ENCODE measurements at regions not wholly inside any gene's neighbourhood (a gene's known extent, or its start where the extent isn't known, plus 50 kb on each side); places are given as distances from the start of the nearest gene placed in this dataset.
"Not testable (repeated sequence)": the region's sequence is repeated elsewhere in the genome, so short reads cannot be mapped to it uniquely, and the experiment has no call there.

DNA sequence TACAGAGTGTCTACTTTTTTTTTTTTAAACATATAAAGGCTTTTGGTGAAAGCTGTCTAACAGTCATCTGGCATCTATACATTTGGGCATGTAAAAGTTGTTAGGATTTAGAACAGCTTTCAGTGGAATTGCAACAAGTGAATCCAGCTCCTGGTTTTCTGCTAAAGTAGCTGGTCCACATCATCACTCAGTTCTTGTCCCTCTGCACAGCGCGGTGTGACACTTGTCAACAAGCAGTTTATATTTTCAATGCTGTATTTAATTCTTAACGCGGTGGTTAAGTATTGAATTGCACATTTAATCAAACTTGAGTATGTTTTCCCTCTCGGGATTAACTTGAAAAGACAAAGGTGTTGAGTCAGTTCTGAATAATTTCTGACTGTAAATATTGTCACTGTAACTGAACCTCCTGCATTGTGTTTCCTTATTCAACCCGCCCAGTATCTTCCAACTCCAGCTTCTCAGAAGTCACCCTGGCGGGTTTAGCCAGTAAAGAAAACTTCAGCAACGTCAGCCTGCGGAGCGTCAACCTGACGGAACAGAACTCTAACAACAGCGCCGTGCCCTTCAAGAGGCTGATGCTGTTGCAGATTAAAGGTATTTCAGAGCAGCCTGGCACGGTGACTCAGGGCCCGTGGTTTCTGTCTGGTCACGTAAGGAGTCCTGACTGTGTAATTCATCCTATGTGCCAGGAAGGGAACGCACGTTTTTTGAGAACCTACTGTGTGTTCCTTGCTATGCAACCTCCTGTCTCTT lies 66.1 kb upstream of the LYZL2 start:
- Histone ChIP-seq H3K4me1 (peaks cover 0 to 25% (median 13%) of the 10 kb centered on the region in 4 donors), H3K27ac (peak overlapping the region in 3 of 4 donors; percentile 46 to 79 (median 74))
- H3K27me3 ChIP-seq; H3K4me3 ChIP-seq; intact Hi-C loops (cut with DNase I); H3K36me3 ChIP-seq; H3K9me3 ChIP-seq: not testable (repeated sequence)
- DNase-seq, result peak; percentile 85
- TF ChIP-seq POLR2AphosphoS5 (IDR thresholded peaks at IDR 0.05) (peak in 3 of 4 donors; percentile 78 to 84 (median 80)), EP300 (IDR thresholded peaks at IDR 0.05) (peak in 2 of 4 donors; percentile 35 to 56)
- WGBS, 2 donors, result 68 to 70% methylated on average over 18 of the region's 18 CpGs

DNA sequence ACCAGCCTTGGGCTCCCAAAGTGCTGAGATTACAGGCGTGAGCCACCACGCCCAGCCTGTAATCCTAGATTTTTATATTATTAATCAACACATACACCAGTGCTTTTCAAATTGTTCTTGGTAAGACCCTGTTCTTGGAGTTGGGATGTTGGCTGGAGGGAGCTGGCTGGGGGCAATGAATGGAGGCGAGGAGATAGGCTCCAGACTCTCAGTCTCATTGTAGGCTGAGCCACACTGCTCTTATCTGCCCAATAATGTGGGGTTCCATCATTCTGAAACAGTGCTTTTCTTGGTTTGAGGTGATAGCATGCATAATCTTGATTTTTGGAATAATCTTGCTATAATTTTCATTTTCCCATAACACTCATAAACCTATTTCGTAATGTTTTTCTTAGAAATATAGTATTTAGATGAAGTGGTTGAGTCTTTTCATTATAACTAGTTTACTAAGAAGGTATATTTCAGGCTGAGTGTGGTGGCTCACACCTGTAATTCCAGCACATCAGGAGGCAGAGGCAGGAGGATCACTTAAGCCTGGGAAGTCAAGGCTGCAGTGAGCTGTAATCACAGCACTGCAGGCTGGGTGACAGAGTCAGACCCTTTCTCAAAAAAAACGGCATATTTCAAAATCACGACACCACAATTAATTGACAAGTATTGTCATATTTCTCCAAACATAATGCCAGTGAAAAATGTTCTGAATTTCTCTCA lies 65.1 kb upstream of the LYZL2 start:
- Histone ChIP-seq H3K27ac (peak overlapping the region in 2 of 4 donors; percentile 74 to 79), H3K9me3 (no peaks in the 10 kb centered on the region), H3K27me3 (no peaks in the 10 kb centered on the region), H3K36me3 (no peaks in the 10 kb centered on the region), H3K4me3 (no peak overlapping the region), H3K4me1 (peaks cover 0 to 16% (median 5%) of the 10 kb centered on the region in 4 donors)
- intact Hi-C loops (cut with DNase I), result no loop called here
- no peak for TF ChIP-seq EP300 (IDR thresholded peaks at IDR 0.05)
- no peak for TF ChIP-seq POLR2A (IDR thresholded peaks at IDR 0.05)
- TF ChIP-seq CTCF (IDR thresholded peaks at IDR 0.05), result no peak
- TF ChIP-seq POLR2AphosphoS5 (IDR thresholded peaks at IDR 0.05), result no peak
- DNase-seq, result no peak
- WGBS, 2 donors, result 82 to 92% methylated on average over 6 of the region's 6 CpGs

- intact Hi-C loops (cut with DNase I), result no loop called here
- H3K27ac ChIP-seq, result no peak overlapping the region
- H3K4me1 ChIP-seq, result peaks cover 0 to 17% (median 5%) of the 10 kb centered on the region in 4 donors
- no peaks in the 10 kb centered on the region for H3K9me3 ChIP-seq
- no peaks in the 10 kb centered on the region for H3K27me3 ChIP-seq
- DNase-seq, result no peak
- H3K4me3 ChIP-seq, result no peak overlapping the region
- no peak for TF ChIP-seq CTCF (IDR thresholded peaks at IDR 0.05)
- TF ChIP-seq POLR2AphosphoS5 (IDR thresholded peaks at IDR 0.05), result no peak
- no peak for TF ChIP-seq EP300 (IDR thresholded peaks at IDR 0.05)
- WGBS, 2 donors, result 92 to 94% methylated on average over 13 of the region's 13 CpGs
- H3K36me3 ChIP-seq, result no peaks in the 10 kb centered on the region
Observed at GRCh38 chr10:30691639-30692015, 62.1 kb upstream of the LYZL2 start.

GRCh38 chr10:30690948-30691638 lies 61.5 kb upstream of the LYZL2 start:
- 90 to 92% methylated on average over 24 of the region's 24 CpGs for WGBS, 2 donors
- not testable (repeated sequence) for DNase-seq

GRCh38 chr10:30688456-30688855 lies 58.9 kb upstream of the LYZL2 start:
- Histone ChIP-seq H3K27ac (no peak overlapping the region), H3K4me1 (peaks cover 0 to 6% (median 0%) of the 10 kb centered on the region in 4 donors), H3K36me3 (no peaks in the 10 kb centered on the region), H3K27me3 (no peaks in the 10 kb centered on the region), H3K9me3 (no peaks in the 10 kb centered on the region), H3K4me3 (no peak overlapping the region)
- DNase-seq, result no peak
- TF ChIP-seq EP300 (IDR thresholded peaks at IDR 0.05) (no peak), POLR2A (IDR thresholded peaks at IDR 0.05) (no peak), POLR2AphosphoS5 (IDR thresholded peaks at IDR 0.05) (no peak), CTCF (IDR thresholded peaks at IDR 0.05) (no peak)
- WGBS, 2 donors, result 27 to 52% methylated on average over 4 of the region's 4 CpGs
- intact Hi-C loops (cut with DNase I), result loop anchor here (5.0 kb wide), 1 partner anchor 1119 kb away; no protein-coding TSS in a partner anchor

More at GRCh38 chr10:30690948-30691638, 61.5 kb upstream of the LYZL2 start:
- H3K36me3 ChIP-seq; H3K4me3 ChIP-seq; H3K27ac ChIP-seq; intact Hi-C loops (cut with DNase I); H3K27me3 ChIP-seq; H3K9me3 ChIP-seq: not testable (repeated sequence)
- peaks cover 0 to 13% (median 4%) of the 10 kb centered on the region in 4 donors for H3K4me1 ChIP-seq

Measured in sigmoid colon (tissue), 6 donors.